Superior temporal gyrus (tissue), 1 donor: ENCODE measurements at regions not wholly inside any gene's neighbourhood (a gene's known extent, or its start where the extent isn't known, plus 50 kb on each side); places are given as distances from the start of the nearest gene placed in this dataset.

ENCODE experiments used
- DNase-seq: peaks from one replicate; pipeline ENCODE4 v3.0.0-alpha.2; 2016; ENCODE audit errors: extremely low spot score

- DNase-seq: no peak
Measured at GRCh38 chr11:35077709-35078469, 61.1 kb upstream of the CD44 start.

GRCh38 chr11:35078470-35078735 is 60.6 kb upstream of the CD44 start:
- no peak for DNase-seq

- DNase-seq: no peak
Measured at GRCh38 chr11:35079611-35080010, 59.4 kb upstream of the CD44 start.

- DNase-seq: no peak
Measured at GRCh38 chr11:35082321-35083180, 56.4 kb upstream of the CD44 start.

- DNase-seq: no peak
Measured at GRCh38 chr11:35083181-35083430, 55.9 kb upstream of the CD44 start.

GRCh38 chr11:35083431-35084238 is 55.3 kb upstream of the CD44 start:
- DNase-seq: peak; percentile 57

GRCh38 chr11:35084817-35085440 is 54.0 kb upstream of the CD44 start:
- no peak for DNase-seq

- DNase-seq: no peak
Measured at GRCh38 chr11:35085531-35086165, 53.3 kb upstream of the CD44 start.

- no peak for DNase-seq
Measured at GRCh38 chr11:35087648-35088047, 51.3 kb upstream of the CD44 start.

GRCh38 chr11:35088226-35088625 is 50.7 kb upstream of the CD44 start:
- no peak for DNase-seq

- no peak for DNase-seq
Measured at GRCh38 chr11:35088676-35089075, 50.3 kb upstream of the CD44 start.
